Sigmoid colon (tissue), 6 donors: ENCODE measurements at regions not wholly inside any gene's neighbourhood (a gene's known extent, or its start where the extent isn't known, plus 50 kb on each side); places are given as distances from the start of the nearest gene placed in this dataset.

Experiments used
- DNase-seq: peaks from one replicate; pipeline ENCODE4 v3.0.0-alpha.2; 2019
- H3K27ac ChIP-seq, 4 donors: fragments of 200-600 bp; sonication (generic); one replicate each; pipeline ENCODE4 v1.5.1; 2016 to 2019; ENCODE audit warnings: mild to moderate bottlenecking in 1 of 4
- H3K27me3 ChIP-seq, 3 donors: fragments of 200-600 bp; sonication (generic); one replicate each; pipeline ENCODE4 v1.5.1; 2019; ENCODE audit warnings: mild to moderate bottlenecking in 1 of 3
- H3K36me3 ChIP-seq, 4 donors: fragments of 200-600 bp; sonication (generic); one replicate each; pipeline ENCODE4 v1.5.1; 2016 to 2019
- H3K4me1 ChIP-seq, 4 donors: fragments of 200-600 bp; sonication (generic); one replicate each; pipeline ENCODE4 v1.5.1; 2017 to 2019
- H3K4me3 ChIP-seq, 4 donors: fragments of 200-600 bp; sonication (generic); one replicate each; pipeline ENCODE4 v1.5.1; 2017 to 2019; ENCODE audit warnings: mild to moderate bottlenecking in 2 of 4, moderate library complexity in 1 of 4
- H3K9me3 ChIP-seq, 4 donors: fragments of 200-600 bp in 3 of 4; sonication (generic) in 3 of 4; one replicate each; pipeline versions ENCODE4 v1.5.1 to v1.6.1; 2013 to 2019
- EP300 ChIP-seq, 4 donors: sonication (generic); formaldehyde crosslinking; IDR thresholded peaks; one replicate each; pipeline ENCODE4 v1.6.1; 2017; ENCODE audit warnings: antibody characterized with exemption in 4 of 4
- POLR2A ChIP-seq, 2 donors: fragments of 450-650 bp; IDR thresholded peaks; one replicate each; pipeline ENCODE4 v1.6.1; 2016; ENCODE audit warnings: antibody characterized with exemption in 2 of 2, mild to moderate bottlenecking in 2 of 2, moderate library complexity in 2 of 2
- POLR2AphosphoS5 ChIP-seq, 4 donors: sonication (generic); formaldehyde crosslinking; IDR thresholded peaks; one replicate each; pipeline ENCODE4 v1.6.1; 2017; ENCODE audit warnings: antibody characterized with exemption in 4 of 4
- WGBS, 2 donors: extraction: QIAGEN DNeasy Blood & Tissue Kit; methylation state at CpG; one replicate each; pipeline ENCODE4 v1.1.7; 2013; 5-methylcytosine and 5-hydroxymethylcytosine counted together
- intact Hi-C: fragments of 100-400 bp; cut with DNase I; formaldehyde crosslinking; loops from one replicate; pipeline ENCODE4 v1.15.1; 2023
- TF ChIP-seq, protein P1 (sequence below), 4 experiments: fragments of 450-650 bp in 3 of 4; fragments of 200-600 bp in 1 of 4; IDR thresholded peaks; one replicate each; pipeline ENCODE4 v1.5.1; 2016 to 2019; ENCODE audit warnings: antibody characterized with exemption in 4 of 4, mild to moderate bottlenecking in 3 of 4, moderate library complexity in 2 of 4
- donor health status: healthy with polysubstance abuse.
- donor health status: healthy.

GRCh38 chr2:240247241-240247867 lies 106.9 kb upstream of the OTOS start:
- no peak overlapping the region for H3K27ac ChIP-seq
- intact Hi-C loops = no loop called here

DNA sequence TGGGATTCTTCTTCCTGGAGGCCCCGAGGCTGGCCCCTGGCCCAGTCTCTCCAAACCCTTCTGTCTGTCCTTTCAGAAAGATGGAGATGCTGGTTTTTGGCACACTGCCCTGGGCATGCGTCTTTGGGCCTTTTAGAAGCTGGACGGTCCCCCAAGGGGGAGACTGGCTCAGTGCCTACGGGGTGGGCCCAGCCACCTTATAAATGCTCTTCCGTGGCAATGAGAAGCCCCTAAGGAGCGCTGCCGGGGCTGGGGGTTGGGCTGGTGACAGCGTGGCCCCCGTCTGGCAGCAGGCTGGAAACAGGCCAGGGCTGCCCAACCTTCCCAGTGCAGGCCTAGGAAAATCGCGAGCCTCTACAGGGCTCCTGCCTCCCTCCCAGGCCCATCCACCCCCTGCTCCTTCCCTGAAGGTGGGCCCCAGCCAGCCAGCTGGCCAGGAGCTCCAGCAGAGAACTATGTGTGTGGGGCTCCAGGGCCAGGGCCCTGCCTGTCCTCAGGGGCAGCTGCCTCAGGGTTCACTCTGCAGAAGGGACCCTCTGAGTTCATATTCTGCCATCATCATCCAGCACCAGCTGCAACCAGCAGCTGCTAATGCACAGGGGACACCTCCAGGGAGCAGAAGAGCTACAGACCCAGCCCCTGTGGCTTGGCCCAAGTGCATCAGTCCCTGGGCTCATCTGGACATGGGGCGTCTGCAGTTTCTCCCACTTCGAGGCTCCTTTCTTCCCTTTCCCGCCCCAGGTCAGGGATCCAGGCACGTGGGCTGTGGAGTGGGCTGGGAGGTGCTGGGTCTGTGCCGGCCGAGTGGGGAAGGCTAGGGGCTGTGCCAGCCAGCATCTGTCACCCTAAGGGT lies 107.6 kb upstream of the OTOS start:
- no peak for TF ChIP-seq POLR2AphosphoS5 (IDR thresholded peaks at IDR 0.05)
- no peak for TF ChIP-seq EP300 (IDR thresholded peaks at IDR 0.05)
- no peak for TF ChIP-seq POLR2A (IDR thresholded peaks at IDR 0.05)
- TF ChIP-seq, protein P1, sequence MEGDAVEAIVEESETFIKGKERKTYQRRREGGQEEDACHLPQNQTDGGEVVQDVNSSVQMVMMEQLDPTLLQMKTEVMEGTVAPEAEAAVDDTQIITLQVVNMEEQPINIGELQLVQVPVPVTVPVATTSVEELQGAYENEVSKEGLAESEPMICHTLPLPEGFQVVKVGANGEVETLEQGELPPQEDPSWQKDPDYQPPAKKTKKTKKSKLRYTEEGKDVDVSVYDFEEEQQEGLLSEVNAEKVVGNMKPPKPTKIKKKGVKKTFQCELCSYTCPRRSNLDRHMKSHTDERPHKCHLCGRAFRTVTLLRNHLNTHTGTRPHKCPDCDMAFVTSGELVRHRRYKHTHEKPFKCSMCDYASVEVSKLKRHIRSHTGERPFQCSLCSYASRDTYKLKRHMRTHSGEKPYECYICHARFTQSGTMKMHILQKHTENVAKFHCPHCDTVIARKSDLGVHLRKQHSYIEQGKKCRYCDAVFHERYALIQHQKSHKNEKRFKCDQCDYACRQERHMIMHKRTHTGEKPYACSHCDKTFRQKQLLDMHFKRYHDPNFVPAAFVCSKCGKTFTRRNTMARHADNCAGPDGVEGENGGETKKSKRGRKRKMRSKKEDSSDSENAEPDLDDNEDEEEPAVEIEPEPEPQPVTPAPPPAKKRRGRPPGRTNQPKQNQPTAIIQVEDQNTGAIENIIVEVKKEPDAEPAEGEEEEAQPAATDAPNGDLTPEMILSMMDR (IDR thresholded peaks at IDR 0.05) = no peak
- DNase-seq = peak; percentile 47
- Histone ChIP-seq H3K27ac (peak overlapping the region in 1 of 4 donors; percentile 75), H3K4me1 (peaks cover 0 to 24% (median 19%) of the 10 kb centered on the region in 4 donors), H3K4me3 (no peak overlapping the region), H3K27me3 (no peaks in the 10 kb centered on the region), H3K36me3 (no peaks in the 10 kb centered on the region), H3K9me3 (no peaks in the 10 kb centered on the region)
- 78 to 81% methylated on average over 17 of the region's 17 CpGs for WGBS, 2 donors
- intact Hi-C loops = no loop called here

More at GRCh38 chr2:240247241-240247867, 106.9 kb upstream of the OTOS start:
- Histone ChIP-seq H3K4me3 (no peak overlapping the region), H3K4me1 (peaks cover 0 to 24% (median 19%) of the 10 kb centered on the region in 4 donors), H3K36me3 (no peaks in the 10 kb centered on the region), H3K9me3 (no peaks in the 10 kb centered on the region), H3K27me3 (no peaks in the 10 kb centered on the region)
- TF ChIP-seq POLR2A (IDR thresholded peaks at IDR 0.05) (no peak), EP300 (IDR thresholded peaks at IDR 0.05) (no peak), POLR2AphosphoS5 (IDR thresholded peaks at IDR 0.05) (no peak)
- TF ChIP-seq, protein P1 (IDR thresholded peaks at IDR 0.05) = no peak
- WGBS, 2 donors = 93 to 95% methylated on average over 10 of the region's 10 CpGs
- peak; percentile 61 for DNase-seq

DNA sequence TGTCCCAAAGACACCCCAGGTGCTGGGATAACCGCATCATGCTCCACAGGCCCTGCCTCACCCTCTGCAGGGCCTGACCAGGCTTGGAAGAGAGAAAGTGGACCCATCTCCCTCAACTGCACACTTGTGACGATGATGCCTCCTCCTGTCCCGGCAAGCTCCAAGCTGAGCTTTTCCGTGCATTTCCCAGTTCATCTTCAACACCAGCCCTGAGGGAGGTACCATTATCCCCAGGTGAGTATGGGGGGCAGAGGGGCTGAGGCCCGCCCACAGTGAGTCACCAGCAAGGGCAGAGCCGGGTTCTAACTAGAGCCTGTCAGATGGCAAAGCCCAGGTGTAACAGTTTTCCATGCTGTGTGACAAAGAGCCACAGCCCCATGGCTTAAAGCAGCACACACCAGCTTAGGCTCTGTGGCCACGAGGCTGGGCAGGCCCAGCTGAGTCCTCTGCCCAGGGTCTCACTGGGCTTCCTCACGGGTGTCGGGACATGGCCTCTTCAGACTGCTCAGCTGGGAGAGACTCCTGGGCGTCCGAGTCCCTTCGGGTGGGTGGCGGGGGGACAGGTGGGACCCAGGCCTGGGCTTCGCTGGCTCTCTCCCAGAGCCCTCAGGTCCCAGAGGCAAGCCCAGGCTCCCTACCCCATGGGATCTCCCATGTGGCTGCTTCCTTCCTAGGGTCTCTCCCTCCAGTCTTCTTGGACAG lies 108.4 kb upstream of the OTOS start:
- Histone ChIP-seq H3K9me3 (no peaks in the 10 kb centered on the region), H3K36me3 (no peaks in the 10 kb centered on the region), H3K4me1 (peaks cover 0 to 24% (median 19%) of the 10 kb centered on the region in 4 donors), H3K27ac (peak overlapping the region in 3 of 4 donors; percentile 20 to 80 (median 75)), H3K27me3 (no peaks in the 10 kb centered on the region), H3K4me3 (no peak overlapping the region)
- DNase-seq = peak; percentile 60
- WGBS, 2 donors = 80 to 84% methylated on average over 14 of the region's 14 CpGs
- TF ChIP-seq, protein P1 (IDR thresholded peaks at IDR 0.05) = no peak
- TF ChIP-seq EP300 (IDR thresholded peaks at IDR 0.05) (no peak), POLR2AphosphoS5 (IDR thresholded peaks at IDR 0.05) (no peak)
- intact Hi-C loops = no loop called here

- H3K36me3 ChIP-seq = no peaks in the 10 kb centered on the region
- 79 to 80% methylated on average over 21 of the region's 21 CpGs for WGBS, 2 donors
- H3K4me1 ChIP-seq = peaks cover 0 to 24% (median 19%) of the 10 kb centered on the region in 4 donors
- H3K27ac ChIP-seq = peak overlapping the region; percentile 70 to 80 (median 76)
- intact Hi-C loops = loop anchor here (5.0 kb wide), 1 partner anchor 123 kb away; no protein-coding TSS in a partner anchor
- no peaks in the 10 kb centered on the region for H3K9me3 ChIP-seq
- peak; percentile 69 for DNase-seq
- no peak for TF ChIP-seq POLR2A (IDR thresholded peaks at IDR 0.05)
- TF ChIP-seq POLR2AphosphoS5 (IDR thresholded peaks at IDR 0.05) = peak; percentile 15 to 65 (median 43)
- H3K4me3 ChIP-seq = peak overlapping the region in 1 of 4 donors; percentile 3
- H3K27me3 ChIP-seq = no peaks in the 10 kb centered on the region
These were observed 109.1 kb upstream of the OTOS start for GRCh38 chr2:240249423-240250149.
